Stimulated activated CD8-positive, alpha-beta memory T cell treated with anti-CD3 and anti-CD28 coated beads, Interleukin-4, amount 100 ng/mL, for 4 hours (primary cell): ENCODE measurements at regions not wholly inside any gene's neighbourhood (a gene's known extent, or its start where the extent isn't known, plus 50 kb on each side); places are given as distances from the start of the nearest gene placed in this dataset.

Experiments used
- DNase-seq, 2 donors: peaks; one replicate each; pipeline ENCODE4 v3.0.0-alpha.2; 2020; ENCODE audit warnings: low read depth in 2 of 2, low spot score in 1 of 2

- no peak for DNase-seq
These were observed 191.2 kb upstream of the PREP start for GRCh38 chr6:105593805-105594671.

DNA sequence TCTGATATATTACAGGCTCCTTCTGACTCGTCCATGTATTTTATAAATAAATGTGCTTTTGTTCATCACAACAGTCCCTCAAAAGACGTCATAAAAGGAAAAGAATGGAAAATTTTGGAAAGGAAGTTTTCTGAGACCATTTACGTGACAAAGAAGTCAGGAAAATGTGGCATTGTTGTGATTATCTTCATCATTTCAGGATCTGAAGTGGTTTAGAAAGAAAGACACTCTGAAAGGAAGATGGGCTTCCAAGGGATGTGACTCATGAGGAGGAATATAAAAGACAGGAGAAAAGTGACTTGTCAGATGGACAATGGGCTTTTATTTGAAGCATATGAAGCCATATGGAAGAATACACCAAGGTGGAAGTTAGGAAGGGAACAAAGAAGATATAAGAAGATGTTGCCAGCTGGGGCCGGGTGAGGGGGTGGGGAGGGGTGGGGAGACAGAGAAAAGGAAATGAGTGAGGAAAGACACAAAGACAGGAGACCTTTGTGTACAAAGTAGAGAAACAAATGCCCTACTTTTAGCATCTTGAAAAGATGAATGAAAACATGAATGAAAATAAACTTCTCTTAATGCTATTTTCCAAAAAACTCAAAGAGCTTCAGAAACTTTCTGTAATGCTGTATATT lies 190.3 kb upstream of the PREP start:
- DNase-seq: no peak

GRCh38 chr6:105592329-105592728 lies 189.4 kb upstream of the PREP start:
- no peak for DNase-seq

GRCh38 chr6:105591053-105591452 lies 188.2 kb upstream of the PREP start:
- no peak for DNase-seq

DNA sequence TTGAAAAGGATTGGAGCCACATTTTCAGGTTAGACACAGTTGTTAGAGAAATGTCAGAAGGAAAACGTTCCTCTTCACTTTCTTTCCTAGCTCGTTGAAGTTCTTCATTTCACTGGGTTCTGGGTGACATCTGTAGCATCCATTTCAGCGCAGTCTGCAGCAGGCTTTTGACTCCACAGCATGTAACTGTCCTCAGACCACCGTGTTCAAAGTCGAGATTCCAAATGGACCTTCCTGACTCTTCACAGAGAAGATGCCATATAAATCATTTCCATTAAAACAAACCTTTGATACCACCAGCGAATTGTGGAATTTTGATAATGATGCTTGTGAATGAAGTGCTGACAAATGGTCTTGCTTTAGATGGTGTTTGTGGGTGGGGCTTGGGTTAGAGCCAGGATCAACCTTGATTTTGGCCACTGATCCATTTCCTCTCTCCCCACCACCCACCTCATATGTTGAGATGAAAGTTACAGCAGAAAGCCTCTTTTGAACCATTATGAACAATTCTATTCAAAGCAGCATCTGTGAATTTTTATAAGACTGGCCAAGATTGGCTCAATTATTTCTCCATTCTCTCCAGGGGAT lies 185.3 kb upstream of the PREP start:
- DNase-seq: no peak

DNA sequence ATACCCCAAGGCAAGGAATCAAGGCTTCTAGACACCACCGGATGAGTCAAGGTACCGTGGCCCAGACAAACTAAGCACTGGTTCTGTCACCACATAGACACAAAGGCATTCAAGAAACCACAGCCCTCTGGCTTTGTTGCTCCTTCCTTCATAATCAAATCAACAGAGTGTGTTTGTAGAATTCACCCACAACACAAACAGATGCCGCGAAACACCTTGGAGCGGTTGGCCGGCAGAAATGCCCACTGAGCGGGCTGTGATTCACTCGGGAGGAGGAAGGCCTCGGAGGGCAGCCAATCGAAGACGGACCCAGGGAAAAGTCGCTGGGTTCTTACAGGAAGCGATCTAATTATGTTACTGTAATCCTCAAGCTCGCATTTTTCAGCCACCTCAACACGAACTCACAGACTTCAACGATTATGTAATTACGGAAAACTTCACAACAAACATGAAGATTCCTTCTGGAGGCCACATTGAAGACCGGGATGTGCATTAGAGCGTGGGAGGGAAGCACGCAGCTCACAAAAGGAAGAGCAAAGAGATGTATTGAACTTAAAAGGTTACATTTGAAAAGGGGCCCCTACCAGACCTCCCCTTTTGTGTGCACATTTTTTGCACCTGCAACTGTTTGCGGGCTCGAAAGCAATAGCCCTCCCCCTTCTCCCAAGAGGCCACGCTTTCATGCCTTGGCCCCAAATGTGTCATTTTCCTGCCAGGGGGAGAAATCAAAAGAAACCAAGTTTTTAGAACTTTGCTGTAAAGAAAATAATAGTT lies 184.7 kb upstream of the PREP start:
- no peak for DNase-seq

DNA sequence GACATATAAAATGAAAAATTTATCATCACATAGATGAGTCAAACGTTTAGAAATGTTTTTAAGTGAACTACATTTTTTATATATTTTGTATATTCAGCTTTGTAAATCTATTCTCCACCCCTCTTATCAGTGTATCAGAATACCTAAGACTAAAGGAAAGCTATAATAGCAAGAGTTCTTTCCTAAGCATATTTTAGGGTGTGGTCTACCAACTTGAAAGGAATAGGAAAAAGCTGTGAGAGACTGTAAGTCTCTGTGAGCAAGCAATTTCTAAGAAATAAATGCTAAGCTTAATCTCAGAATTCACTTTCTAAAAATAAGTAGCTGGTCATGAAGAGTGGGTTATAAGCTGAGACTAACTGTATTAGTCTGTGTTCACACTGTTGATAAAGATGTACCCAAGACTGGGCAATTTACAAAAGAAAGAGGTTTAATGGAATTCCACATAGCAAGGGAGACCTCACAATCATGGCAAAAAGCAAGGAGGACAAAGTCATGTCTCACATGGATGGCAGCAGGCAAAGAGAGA lies 175.4 kb upstream of the PREP start:
- no peak for DNase-seq

DNA sequence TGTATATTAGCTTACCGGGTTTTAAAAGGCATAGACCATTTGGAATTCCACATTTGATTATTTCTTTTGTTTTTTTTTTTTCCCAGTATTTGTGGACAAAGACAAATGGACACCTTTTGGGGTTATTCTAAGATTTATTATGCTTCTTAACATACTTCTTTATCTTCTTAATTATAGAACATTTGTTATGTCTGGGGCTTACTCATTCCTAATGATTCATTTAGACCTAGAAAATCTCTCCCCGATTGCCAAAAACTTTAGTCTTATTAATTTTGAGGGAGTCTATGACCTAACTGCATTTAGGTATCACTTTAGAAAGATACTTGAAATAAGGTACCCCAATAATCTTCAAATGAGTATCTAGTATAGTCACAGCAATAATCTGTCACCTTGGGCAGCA lies 170.7 kb upstream of the PREP start:
- DNase-seq: no peak

- no peak for DNase-seq
These were observed 170.3 kb upstream of the PREP start for GRCh38 chr6:105573138-105573537.

GRCh38 chr6:105570416-105570815 lies 167.5 kb upstream of the PREP start:
- DNase-seq: no peak

DNA sequence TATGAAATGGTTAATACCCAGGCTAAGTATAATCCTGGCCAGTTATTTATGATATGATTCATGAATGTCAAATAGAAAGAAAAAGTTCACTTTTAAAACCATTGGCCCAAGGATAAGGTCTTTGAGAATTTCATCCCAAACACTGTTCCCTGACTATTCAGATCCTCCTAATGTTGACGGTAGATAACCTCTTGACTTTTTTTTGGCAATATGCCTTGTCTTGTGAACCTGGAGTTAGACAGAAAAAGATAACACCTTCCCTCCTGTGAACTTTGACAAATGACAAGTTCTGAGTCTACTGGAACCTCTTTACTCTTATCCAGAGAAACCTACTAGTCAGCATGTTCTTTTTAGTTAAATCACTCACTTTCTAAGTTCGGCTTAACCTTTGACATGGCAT lies 166.8 kb upstream of the PREP start:
- DNase-seq: no peak

DNA sequence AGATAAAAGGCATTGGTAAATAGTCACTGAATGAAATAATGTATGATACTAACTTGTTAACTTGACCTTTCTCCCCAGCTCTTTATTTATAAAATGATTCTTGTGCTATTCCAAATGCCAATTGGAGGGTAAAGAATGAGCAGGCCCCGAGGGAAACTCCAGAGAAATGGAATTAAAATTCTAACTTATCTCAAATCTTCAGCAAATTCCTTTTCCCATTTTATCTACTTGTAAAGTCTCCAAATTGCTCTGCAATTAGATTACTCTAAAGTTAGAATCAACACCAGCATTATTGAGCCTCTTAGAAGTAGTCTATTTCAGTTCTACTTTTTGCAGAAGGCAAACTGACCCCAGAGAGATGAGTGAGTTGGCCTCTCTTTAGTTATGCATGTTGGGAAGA lies 165.9 kb upstream of the PREP start:
- no peak for DNase-seq

GRCh38 chr6:105568142-105568541 lies 165.3 kb upstream of the PREP start:
- DNase-seq: no peak

- no peak for DNase-seq
These were observed 164.3 kb upstream of the PREP start for GRCh38 chr6:105567140-105567539.

DNA sequence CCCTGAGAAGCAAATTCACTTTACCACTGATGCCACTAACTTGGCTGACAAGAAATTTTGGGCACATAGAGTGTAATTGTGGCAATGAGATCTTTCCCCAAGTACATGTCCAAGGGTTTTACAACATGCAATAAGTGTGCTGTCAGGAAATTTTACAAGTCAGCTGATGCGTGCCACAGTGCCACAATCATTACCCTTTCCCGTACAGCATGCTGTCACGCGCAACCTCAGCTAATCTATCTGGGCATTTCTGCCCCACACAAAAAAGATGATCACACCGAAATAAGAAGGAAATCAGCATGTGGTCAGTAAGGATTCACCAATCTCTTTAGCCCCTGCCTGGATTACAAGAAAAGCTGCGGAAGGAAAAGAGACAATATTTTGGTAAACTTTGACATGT lies 163.6 kb upstream of the PREP start:
- no peak for DNase-seq

DNA sequence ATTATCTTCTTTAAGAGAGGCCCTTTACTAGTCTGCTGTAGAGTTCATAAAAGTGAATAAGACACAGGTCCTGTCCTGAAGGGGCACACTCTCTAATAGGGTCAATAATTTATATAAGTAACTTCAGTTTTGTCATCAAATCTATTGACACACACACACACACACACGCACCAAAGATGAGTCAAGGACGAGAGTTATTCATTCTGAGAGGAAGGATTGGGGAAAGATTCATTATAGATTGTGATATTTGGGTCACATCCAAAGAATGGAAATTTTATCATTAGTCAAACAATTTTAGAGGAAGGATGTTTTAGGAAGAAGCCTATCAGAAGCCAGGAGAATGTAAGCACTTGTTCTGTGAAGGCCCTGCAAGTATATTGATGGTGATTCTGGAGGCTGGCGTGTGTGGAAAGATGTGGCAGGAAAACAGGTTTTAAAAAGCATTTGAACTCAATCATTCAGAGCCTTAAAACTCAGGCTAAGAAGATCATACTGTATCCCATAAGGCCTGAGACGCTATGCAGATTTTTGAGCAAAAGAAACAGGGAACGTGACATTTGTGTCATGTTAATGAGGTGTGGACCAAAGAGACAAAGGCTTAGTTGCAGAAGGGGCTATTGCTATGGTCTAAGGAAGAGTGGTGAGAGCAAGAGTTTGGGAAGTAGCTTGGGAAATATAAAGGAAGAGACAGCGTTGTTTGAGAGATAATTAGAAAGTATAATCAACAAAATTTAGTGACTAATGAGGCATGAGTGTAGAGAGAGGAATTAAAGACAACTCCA lies 161.4 kb upstream of the PREP start:
- no peak for DNase-seq

GRCh38 chr6:105562027-105562426 lies 159.1 kb upstream of the PREP start:
- no peak for DNase-seq

GRCh38 chr6:105561486-105561885 lies 158.6 kb upstream of the PREP start:
- no peak for DNase-seq

DNA sequence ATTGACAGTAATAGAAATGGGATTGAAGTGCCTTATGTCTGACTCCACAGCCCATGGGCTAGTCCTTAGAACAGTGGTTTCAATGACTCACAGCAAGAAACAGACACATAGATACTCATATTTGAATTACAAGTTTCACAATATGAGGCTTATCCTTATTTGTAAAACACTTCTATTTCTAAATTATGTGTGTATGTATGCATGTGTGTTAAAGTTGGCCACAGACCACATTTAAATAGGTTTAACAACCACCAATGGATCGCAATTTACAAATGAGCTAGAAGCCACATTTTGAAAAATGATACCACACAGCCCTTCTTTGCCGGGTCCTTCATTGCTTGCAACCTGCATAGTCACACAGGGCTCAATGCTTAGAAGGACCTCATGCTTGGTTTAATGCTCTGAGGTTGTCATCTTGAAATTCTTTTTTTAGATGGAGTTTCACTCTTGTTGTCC lies 157.8 kb upstream of the PREP start:
- no peak for DNase-seq

DNA sequence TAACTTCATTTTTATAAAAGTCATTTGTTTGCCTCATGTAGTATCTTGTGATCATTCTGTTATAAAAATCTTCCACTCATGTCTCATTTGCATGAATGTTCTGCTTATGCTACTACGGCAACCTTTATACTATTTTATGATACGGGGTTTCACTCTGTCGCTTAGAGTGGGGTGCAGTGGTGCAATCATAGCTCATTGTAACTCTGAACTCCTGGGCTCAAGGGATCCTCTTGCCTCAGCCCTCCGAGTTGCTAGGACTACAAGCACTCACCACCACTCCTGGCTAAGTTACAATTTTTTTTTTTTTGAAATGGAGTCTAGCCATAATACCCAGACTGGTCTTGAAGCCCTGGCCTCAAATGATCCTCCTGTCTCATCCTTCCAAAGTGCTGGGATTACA lies 154.4 kb upstream of the PREP start:
- no peak for DNase-seq

DNA sequence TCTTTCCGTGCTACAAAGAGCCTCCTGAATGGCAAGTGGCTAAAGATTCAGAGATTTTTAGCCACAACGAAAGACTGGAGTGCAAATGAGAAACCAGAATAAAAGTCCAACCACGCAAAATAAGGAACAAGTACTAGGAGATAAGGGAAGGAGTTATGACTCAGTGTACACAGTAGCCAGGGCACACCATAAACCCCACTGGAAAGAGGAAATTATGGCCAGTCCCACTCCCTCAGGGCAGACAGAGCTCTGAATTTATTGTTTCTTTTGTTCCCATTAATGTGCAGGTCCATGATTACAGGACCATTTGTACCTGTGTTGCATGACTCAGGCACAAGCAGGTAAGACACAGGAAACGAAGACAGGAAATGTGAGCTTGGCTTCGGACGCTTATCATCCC lies 150.3 kb upstream of the PREP start:
- no peak for DNase-seq
